HG03060 (cell line): ENCODE measurements at regions not wholly inside any gene's neighbourhood (a gene's known extent, or its start where the extent isn't known, plus 50 kb on each side); places are given as distances from the start of the nearest gene placed in this dataset.
A peak's percentile ranks its signal among the peaks of the same experiment; 100 is the strongest.

Experiments
- ATAC-seq: cut with Tn5 transposase; IDR thresholded peaks from one replicate; pipeline ENCODE4 v1.9.1; 2021; ENCODE audit warnings: low read depth, moderate number of reproducible peaks; ENCODE audit not compliant: unreplicated experiment

GRCh38 chr3:72359743-72360142 is 488.5 kb downstream of the SHQ1 start:
- no peak for ATAC-seq

DNA sequence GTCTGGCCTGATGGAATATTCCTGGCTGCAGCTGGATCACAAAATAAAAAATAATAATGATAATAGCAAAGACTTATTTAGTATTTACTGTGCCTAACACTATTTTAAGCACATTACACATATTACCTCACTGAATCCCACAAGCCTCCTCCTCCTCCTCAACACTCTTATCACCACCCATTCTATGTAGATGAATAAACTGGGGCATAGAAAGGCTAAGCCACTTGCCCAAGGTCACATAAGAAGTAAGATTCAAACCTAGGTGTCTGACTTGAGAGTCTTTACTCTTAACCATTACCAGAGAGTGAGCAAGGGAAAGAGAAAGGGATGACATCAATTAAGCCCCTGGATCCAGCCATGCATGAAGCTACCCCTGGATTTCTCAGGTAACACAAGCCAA is 493.1 kb downstream of the SHQ1 start:
- ATAC-seq = no peak

DNA sequence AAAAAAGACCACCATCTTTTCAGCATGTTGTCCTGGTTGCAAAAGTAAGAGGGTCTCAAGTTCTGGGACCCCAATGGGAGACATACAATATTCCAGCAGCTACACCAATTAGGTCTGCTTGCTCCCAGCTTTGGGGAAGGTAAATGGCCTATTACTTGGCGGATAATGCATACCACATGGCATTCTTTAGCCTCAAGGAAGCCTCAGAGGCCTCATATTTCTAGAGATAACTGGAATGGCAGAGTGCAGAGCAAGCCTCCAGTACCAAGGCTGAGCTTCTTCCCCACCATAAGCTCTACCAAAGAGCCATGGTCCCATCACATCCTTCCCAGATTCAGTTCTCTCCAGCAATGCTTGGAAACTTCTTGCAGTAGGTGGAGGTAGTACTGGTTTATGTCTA is 493.8 kb downstream of the SHQ1 start:
- no peak for ATAC-seq

- no peak for ATAC-seq
These were observed 494.8 kb downstream of the SHQ1 start for GRCh38 chr3:72353236-72354128.

DNA sequence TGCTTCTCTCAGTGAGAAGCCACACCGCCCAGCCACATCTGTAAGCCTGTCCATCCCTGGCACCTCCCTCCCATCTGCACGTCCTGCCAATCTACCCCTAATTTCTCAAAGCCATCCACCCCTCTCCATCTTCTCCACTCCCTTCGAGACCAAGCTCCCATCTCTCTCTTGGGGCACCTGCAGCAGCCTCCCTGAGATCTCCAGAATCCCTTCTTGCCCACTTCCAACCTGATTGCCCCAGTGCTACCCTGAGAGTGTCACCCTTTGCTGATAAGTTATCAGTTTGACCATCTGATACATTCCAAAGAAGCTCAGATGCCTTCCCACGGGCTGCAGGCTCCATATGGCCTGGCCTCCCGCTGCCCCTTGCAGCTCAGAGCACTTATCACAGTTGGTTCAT is 496.1 kb downstream of the SHQ1 start:
- no peak for ATAC-seq

DNA sequence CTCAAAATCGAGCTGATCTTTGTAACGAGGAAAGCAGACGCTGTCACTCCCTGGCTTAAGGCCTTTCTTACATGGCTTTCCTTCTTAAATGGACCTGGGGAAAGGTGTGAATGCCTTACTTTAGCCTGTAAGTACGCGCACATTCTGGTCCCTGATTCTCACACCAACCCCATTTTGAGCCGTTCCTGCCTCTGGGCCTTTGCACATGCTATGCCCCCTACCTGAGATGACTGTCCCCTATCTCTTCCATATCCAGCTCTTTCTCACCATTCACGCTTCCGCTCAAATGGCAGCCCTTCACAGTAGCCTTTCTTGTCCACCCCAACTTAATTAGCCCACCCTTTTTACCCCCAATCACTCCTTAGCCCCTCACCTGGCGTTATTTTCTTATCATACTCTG is 496.7 kb downstream of the SHQ1 start:
- ATAC-seq = no peak

DNA sequence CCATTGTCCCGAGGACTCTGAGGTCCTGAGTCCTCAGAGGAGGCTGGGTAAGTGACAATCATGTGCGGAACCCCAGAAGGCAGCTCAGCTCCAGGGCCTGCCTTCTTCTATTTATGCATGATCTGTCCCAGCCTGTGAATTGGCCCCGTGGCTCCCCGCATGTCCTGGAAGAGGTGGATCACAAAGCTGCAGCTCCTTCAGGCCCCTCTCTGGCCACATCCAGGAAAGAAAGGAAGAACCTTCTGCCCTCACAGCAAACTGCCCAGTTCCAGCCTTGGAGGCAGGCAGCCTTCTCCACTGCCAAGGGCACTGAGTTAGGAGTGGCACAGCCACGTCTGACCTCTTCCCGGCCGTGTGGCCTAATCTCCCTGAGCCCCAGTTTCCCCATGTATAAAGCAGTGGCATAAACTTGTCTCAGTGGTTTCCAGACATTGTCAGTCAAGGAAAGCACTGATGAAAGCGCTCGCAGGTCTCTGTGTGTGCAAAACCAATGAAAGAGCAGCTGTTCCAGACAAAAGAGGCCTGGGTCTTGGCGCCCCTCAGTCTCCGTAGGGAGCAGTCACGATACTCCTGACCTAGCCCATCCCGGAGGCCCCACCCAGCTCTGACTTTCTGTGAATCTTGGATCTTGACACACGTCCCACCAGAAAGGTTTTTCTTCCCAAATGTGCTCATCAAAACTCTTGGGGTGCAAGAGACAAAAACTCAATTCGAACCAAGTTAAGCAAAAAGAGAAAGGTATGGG is 497.3 kb downstream of the SHQ1 start:
- ATAC-seq = no peak

- no peak for ATAC-seq
These were observed 499.9 kb downstream of the SHQ1 start for GRCh38 chr3:72348357-72348756.

- ATAC-seq = peak; percentile 49
These were observed 500.4 kb downstream of the SHQ1 start for GRCh38 chr3:72347819-72348319.

DNA sequence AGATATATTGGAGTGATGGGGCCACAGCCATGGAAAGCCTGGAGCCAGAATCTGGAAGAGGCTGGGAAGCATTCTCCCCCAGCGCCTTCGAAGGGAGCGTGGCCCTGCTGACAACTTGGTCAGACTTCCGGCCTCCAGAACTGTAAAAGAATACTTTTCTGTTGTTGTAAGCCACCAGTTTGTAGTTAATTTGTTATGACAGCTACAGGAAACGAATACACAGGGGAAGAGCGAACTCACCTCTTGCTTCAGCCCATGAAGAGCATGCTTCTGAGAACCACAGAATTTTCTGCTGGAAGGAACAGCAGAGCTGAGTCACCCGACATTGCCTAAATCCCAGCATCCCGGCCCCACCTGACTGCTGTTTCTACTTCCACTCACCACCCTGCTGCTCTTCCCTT is 501.7 kb downstream of the SHQ1 start:
- no peak for ATAC-seq

DNA sequence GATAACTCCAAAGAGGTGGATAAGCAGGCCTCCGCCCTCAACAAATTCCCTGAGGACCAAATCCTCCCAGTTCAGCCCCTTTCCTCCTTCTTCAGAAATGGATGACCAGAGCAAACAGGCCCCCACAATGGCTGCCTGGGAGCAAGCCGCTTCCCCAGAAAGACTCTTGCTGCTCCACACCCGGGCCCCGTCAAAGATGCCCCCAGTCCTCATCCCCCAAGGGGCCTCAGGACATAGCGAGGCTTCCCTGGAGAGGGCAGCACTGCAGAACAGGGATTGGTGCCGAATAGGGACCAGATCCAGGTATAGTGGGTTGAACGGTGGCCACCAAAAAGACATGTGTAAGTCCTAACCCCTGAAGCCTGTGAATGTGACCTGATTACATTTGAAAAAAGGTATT is 502.3 kb downstream of the SHQ1 start:
- ATAC-seq = no peak

GRCh38 chr3:72345237-72345878 is 502.9 kb downstream of the SHQ1 start:
- ATAC-seq = no peak

DNA sequence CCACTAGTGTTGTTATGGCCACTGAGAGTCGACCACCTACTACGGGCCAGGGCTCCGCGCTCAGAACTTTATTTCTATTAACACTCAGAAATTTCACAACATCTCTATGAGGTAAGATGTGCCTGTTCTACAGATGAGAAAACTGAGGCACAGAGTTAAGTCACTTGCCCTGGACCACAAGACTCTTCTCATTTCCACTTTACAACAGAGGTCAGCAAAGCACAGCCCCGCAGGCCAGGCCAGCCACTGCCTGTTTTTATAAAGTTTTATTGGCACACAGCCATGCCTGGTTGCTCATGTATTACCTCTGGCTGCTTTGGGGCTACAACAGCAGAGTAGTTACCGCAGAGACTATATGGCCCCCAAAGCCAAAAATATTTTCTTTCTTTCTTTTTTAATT is 503.6 kb downstream of the SHQ1 start:
- no peak for ATAC-seq

- ATAC-seq = no peak
These were observed 504.0 kb downstream of the SHQ1 start for GRCh38 chr3:72344236-72344635.

DNA sequence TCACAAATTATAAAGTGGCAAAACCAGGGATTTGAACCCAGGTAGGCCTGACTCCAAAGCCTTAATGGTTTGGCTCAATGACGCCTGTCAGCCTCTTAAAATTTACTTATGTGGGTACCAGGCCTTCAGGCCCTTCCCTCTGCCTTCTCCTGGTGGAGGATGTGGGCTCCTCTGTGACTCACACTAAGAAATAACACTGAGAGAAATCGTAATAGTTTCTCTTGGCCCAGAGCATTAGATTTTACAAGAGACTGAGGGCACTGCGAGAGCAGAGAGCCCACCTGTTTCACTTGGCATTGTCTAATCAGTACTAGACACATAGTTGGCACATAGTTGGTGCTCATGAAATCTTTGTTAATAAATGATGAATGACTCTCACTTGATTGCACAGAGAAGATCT is 505.2 kb downstream of the SHQ1 start:
- ATAC-seq = no peak

GRCh38 chr3:72342450-72342849 is 505.8 kb downstream of the SHQ1 start:
- ATAC-seq = no peak

DNA sequence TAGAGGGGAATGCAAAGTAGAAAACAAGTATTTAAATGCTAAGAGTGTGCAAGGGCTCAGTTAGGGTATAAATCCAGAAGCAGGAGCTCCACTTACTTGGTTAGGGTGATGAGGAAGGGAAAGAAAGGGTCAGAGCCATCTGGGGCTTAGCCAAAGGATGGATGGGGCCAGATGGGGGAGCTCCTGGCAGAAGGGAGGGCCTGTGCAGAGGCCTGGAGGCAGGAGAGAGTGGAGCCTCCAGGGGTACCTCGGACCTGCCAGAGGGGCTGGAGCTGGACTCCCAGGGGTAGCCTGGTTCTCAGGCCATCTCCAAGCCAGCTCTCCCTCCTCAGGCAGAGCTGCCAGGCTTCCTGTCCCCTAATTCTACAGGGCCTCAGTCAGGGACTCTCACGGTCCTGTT is 506.3 kb downstream of the SHQ1 start:
- ATAC-seq = no peak

DNA sequence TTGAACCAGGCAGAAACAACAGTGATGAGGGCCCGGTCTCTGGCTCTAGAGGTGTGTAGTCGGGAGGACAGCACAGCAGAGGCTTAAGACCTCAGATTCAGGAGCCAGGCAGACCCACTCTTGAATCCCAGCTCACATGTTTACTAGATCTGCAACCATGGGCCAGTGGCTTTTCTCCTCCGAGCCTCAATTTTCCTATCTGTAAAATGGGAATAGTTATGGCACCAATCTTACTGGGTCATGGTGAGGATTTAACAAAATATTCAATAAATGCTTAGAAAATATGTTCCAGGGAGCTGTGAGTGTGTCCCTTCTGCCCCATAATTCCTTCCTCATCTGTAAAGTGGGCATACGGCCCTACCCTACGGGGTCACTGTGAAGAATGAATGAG is 506.9 kb downstream of the SHQ1 start:
- ATAC-seq = no peak

DNA sequence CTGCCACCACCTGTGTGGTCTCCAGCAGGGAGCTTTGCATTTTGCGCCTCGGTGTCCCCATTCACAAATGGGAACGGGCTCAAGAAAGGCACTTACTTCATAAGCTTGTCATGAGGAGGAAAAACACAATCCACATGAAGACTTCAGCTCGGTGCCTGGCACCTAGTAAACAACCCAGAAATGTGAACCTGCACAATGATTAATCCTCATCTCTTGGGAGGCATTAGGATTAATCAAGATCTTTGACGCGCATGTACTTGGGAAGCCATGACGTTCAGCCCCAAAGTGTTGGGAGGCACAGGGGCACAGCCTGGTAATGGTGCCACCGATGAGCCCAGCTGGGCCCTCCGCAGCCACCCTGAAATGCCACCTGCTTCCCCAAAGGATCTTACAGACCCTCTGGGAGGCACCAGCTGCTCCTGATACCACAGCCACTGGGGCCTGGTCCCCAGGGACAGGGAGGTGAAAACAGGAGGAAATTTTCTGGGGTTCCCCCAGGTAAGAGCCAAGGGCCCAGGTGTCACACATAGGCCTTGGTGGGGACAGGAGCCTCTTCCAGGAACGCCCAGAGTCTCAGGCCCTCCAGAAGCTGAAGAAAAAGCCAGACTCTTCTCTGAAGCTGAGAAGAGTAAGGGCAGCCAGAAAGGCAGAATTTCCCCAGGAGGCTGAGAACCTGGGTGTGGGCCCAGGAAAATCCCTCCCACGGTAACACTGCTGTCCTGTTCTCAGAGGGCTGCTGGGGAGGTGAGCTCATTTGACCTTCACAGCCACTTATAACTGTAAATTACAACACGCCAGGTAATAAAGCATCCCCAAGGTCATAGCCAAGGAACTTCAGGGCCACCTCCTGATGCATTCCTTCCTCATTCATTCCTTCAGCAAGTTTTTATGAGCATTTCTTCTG is 507.5 kb downstream of the SHQ1 start:
- no peak for ATAC-seq

GRCh38 chr3:72340056-72340455 is 508.2 kb downstream of the SHQ1 start:
- ATAC-seq = no peak
